ENCODE measurements at regions not wholly inside any gene's neighbourhood (a gene's known extent, or its start where the extent isn't known, plus 50 kb on each side); places are given as distances from the start of the nearest gene placed in this dataset.
"Not testable (repeated sequence)": the region's sequence is repeated elsewhere in the genome, so short reads cannot be mapped to it uniquely, and the experiment has no call there.

DNA sequence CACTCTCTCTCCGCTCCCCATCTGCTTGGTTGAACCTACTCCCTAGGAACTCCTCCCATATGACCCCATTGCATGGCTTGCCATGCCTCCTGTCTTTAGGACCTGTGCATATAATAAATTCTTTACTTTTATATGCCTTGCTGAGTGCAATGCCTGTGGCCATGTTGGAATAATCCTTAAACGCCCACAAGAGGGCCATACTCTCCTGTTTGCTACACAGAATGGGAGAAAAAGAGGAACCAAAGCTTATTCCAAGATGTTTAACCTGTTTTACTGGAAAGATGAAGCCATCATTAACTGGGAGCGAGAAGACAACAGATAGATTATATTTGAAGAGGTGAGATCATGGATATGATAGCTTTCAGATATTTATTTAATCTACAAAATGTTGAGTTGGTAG lies 1097.8 kb downstream of the NAALADL2 start:
- Histone ChIP-seq H3K36me3 (ENCODE audit: control insufficient read depth, insufficient read depth, low read length) (no peaks in the 10 kb centered on the region), H3K27me3 (ENCODE audit: control insufficient read depth, insufficient read depth, low read length, poor library complexity, severe bottlenecking) (no peaks in the 10 kb centered on the region), H3K9me3 (ENCODE audit: control insufficient read depth, low read length) (no peaks in the 10 kb centered on the region), H3K4me1 (ENCODE audit: control insufficient read depth, insufficient read depth, low read length) (no peaks in the 10 kb centered on the region), H3K27ac (ENCODE audit: insufficient read depth, low read depth, low read length, poor library complexity, severe bottlenecking) (no peak overlapping the region), H3K4me3 (ENCODE audit: insufficient read depth, low read depth, low read length) (no peak overlapping the region)
- WGBS, 2 experiments = 66 to 73% methylated on average over 3 of the region's 3 CpGs

- 85 to 92% methylated on average over 3 to 4 of the region's 4 CpGs for WGBS, 2 experiments
- no peak overlapping the region for H3K27ac ChIP-seq (ENCODE audit: insufficient read depth, low read depth, low read length, poor library complexity, severe bottlenecking)
- H3K27me3 ChIP-seq (ENCODE audit: control insufficient read depth, insufficient read depth, low read length, poor library complexity, severe bottlenecking) = no peaks in the 10 kb centered on the region
- H3K9me3 ChIP-seq (ENCODE audit: control insufficient read depth, low read length) = no peaks in the 10 kb centered on the region
- no peak overlapping the region for H3K4me3 ChIP-seq (ENCODE audit: insufficient read depth, low read depth, low read length)
- no peaks in the 10 kb centered on the region for H3K4me1 ChIP-seq (ENCODE audit: control insufficient read depth, insufficient read depth, low read length)
- no peaks in the 10 kb centered on the region for H3K36me3 ChIP-seq (ENCODE audit: control insufficient read depth, insufficient read depth, low read length)
These were observed 1092.0 kb downstream of the NAALADL2 start for GRCh38 chr3:175951047-175951694.

- Histone ChIP-seq H3K9me3 (ENCODE audit: control insufficient read depth, low read length) (no peaks in the 10 kb centered on the region), H3K4me1 (ENCODE audit: control insufficient read depth, insufficient read depth, low read length) (no peaks in the 10 kb centered on the region), H3K27me3 (ENCODE audit: control insufficient read depth, insufficient read depth, low read length, poor library complexity, severe bottlenecking) (no peaks in the 10 kb centered on the region), H3K4me3 (ENCODE audit: insufficient read depth, low read depth, low read length) (no peak overlapping the region), H3K27ac (ENCODE audit: insufficient read depth, low read depth, low read length, poor library complexity, severe bottlenecking) (no peak overlapping the region), H3K36me3 (ENCODE audit: control insufficient read depth, insufficient read depth, low read length) (no peaks in the 10 kb centered on the region)
- WGBS, 2 experiments = 94% methylated on average over 3 of the region's 3 CpGs
These were observed 1088.9 kb downstream of the NAALADL2 start for GRCh38 chr3:175948041-175948440.

- no peaks in the 10 kb centered on the region for H3K4me1 ChIP-seq (ENCODE audit: control insufficient read depth, insufficient read depth, low read length)
- H3K27me3 ChIP-seq (ENCODE audit: control insufficient read depth, insufficient read depth, low read length, poor library complexity, severe bottlenecking) = no peaks in the 10 kb centered on the region
- H3K27ac ChIP-seq (ENCODE audit: insufficient read depth, low read depth, low read length, poor library complexity, severe bottlenecking) = no peak overlapping the region
- H3K36me3 ChIP-seq (ENCODE audit: control insufficient read depth, insufficient read depth, low read length) = no peaks in the 10 kb centered on the region
- no peak overlapping the region for H3K4me3 ChIP-seq (ENCODE audit: insufficient read depth, low read depth, low read length)
- no peaks in the 10 kb centered on the region for H3K9me3 ChIP-seq (ENCODE audit: control insufficient read depth, low read length)
These were observed 1082.2 kb downstream of the NAALADL2 start for GRCh38 chr3:175941352-175941751.

DNA sequence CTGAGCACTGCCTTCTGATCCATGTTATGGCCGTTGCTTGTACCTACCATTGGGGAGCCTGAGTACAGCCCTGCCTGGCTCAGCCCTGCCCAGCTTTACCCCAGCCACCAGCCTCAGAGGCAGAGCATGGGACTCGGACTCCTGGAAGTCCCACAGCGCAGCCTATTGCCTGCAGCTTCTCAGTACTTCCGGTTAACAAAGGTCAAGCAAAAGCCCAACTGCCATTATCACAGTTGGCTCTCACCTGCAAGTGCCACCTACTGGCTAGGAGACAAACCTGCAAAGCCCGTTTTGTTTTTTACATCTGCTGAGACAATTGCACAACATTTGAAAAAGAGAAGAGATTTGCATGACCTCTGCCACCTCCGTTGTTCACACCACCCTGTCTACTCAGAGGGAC lies 1081.7 kb downstream of the NAALADL2 start:
- no peak overlapping the region for H3K27ac ChIP-seq (ENCODE audit: insufficient read depth, low read depth, low read length, poor library complexity, severe bottlenecking)
- H3K4me1 ChIP-seq (ENCODE audit: control insufficient read depth, insufficient read depth, low read length) = no peaks in the 10 kb centered on the region
- WGBS, 2 experiments = 77 to 78% methylated on average over 6 of the region's 6 CpGs
- no peak overlapping the region for H3K4me3 ChIP-seq (ENCODE audit: insufficient read depth, low read depth, low read length)
- no peaks in the 10 kb centered on the region for H3K27me3 ChIP-seq (ENCODE audit: control insufficient read depth, insufficient read depth, low read length, poor library complexity, severe bottlenecking)
- no peaks in the 10 kb centered on the region for H3K9me3 ChIP-seq (ENCODE audit: control insufficient read depth, low read length)
- no peaks in the 10 kb centered on the region for H3K36me3 ChIP-seq (ENCODE audit: control insufficient read depth, insufficient read depth, low read length)

- Histone ChIP-seq H3K27me3 (ENCODE audit: control insufficient read depth, insufficient read depth, low read length, poor library complexity, severe bottlenecking) (no peaks in the 10 kb centered on the region), H3K27ac (ENCODE audit: insufficient read depth, low read depth, low read length, poor library complexity, severe bottlenecking) (no peak overlapping the region)
- WGBS, 2 experiments = 96% methylated on average over 5 of the region's 5 CpGs
These were observed 1081.1 kb downstream of the NAALADL2 start for GRCh38 chr3:175940243-175940642.

DNA sequence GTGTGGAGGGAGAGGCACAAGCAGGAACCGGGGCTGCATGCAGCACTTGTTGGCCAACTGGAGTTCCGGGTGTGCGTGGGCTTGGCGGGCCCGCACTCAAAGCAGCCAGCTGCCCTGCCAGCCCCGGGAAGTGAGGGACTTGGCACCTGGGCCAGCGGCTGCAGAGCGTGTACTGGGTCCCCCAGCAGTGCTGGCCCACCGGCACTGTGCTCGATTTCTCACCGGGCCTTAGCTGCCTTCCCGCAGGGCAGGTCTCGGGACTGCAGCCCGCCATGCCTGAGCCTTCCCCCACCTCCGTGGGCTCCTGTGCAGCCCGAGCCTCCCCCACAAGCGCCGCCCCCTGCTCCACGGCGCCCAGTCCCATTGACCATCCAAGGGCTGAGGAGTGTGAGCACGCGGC lies 1078.2 kb downstream of the NAALADL2 start:
- H3K27me3 ChIP-seq (ENCODE audit: control insufficient read depth, insufficient read depth, low read length, poor library complexity, severe bottlenecking); H3K4me1 ChIP-seq (ENCODE audit: control insufficient read depth, insufficient read depth, low read length); H3K4me3 ChIP-seq (ENCODE audit: insufficient read depth, low read depth, low read length); H3K36me3 ChIP-seq (ENCODE audit: control insufficient read depth, insufficient read depth, low read length); H3K9me3 ChIP-seq (ENCODE audit: control insufficient read depth, low read length); H3K27ac ChIP-seq (ENCODE audit: insufficient read depth, low read depth, low read length, poor library complexity, severe bottlenecking): not testable (repeated sequence)
- 96 to 97% methylated on average over 22 of the region's 22 CpGs for WGBS, 2 experiments

More at GRCh38 chr3:175940243-175940642, 1081.1 kb downstream of the NAALADL2 start:
- H3K36me3 ChIP-seq (ENCODE audit: control insufficient read depth, insufficient read depth, low read length) = no peaks in the 10 kb centered on the region
- no peaks in the 10 kb centered on the region for H3K4me1 ChIP-seq (ENCODE audit: control insufficient read depth, insufficient read depth, low read length)
- H3K9me3 ChIP-seq (ENCODE audit: control insufficient read depth, low read length) = no peaks in the 10 kb centered on the region
- no peak overlapping the region for H3K4me3 ChIP-seq (ENCODE audit: insufficient read depth, low read depth, low read length)

DNA sequence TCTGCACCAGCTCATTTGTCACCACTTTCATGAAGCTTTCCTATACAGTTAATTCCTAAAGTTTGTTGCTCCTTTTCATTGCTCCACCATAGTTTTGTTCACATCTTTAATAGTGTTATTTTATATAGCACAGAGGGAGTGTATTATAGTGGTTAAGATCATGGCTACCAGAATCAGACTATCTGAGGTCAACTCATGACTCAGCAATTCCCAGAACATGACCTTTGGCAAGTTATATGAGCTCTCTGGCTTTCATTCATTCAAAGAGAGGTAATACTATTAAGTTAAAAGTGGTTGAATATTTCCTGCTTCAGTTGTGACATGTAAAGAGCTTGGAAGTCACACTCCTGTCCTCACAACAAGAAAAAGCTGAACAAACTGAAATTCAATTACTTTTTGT lies 1073.5 kb downstream of the NAALADL2 start:
- Histone ChIP-seq H3K27ac (ENCODE audit: insufficient read depth, low read depth, low read length, poor library complexity, severe bottlenecking) (no peak overlapping the region), H3K4me3 (ENCODE audit: insufficient read depth, low read depth, low read length) (no peak overlapping the region), H3K27me3 (ENCODE audit: control insufficient read depth, insufficient read depth, low read length, poor library complexity, severe bottlenecking) (no peaks in the 10 kb centered on the region), H3K4me1 (ENCODE audit: control insufficient read depth, insufficient read depth, low read length) (no peaks in the 10 kb centered on the region), H3K9me3 (ENCODE audit: control insufficient read depth, low read length) (no peaks in the 10 kb centered on the region), H3K36me3 (ENCODE audit: control insufficient read depth, insufficient read depth, low read length) (no peaks in the 10 kb centered on the region)

GRCh38 chr3:175919133-175919532 lies 1060.0 kb downstream of the NAALADL2 start:
- Histone ChIP-seq H3K4me3 (ENCODE audit: insufficient read depth, low read depth, low read length) (no peak overlapping the region), H3K27me3 (ENCODE audit: control insufficient read depth, insufficient read depth, low read length, poor library complexity, severe bottlenecking) (no peaks in the 10 kb centered on the region), H3K36me3 (ENCODE audit: control insufficient read depth, insufficient read depth, low read length) (no peaks in the 10 kb centered on the region), H3K9me3 (ENCODE audit: control insufficient read depth, low read length) (no peaks in the 10 kb centered on the region), H3K4me1 (ENCODE audit: control insufficient read depth, insufficient read depth, low read length) (no peaks in the 10 kb centered on the region), H3K27ac (ENCODE audit: insufficient read depth, low read depth, low read length, poor library complexity, severe bottlenecking) (no peak overlapping the region)

- H3K4me3 ChIP-seq (ENCODE audit: insufficient read depth, low read depth, low read length) = no peak overlapping the region
- no peaks in the 10 kb centered on the region for H3K36me3 ChIP-seq (ENCODE audit: control insufficient read depth, insufficient read depth, low read length)
- H3K27me3 ChIP-seq (ENCODE audit: control insufficient read depth, insufficient read depth, low read length, poor library complexity, severe bottlenecking) = no peaks in the 10 kb centered on the region
- WGBS, 2 experiments = 90 to 97% methylated on average over 3 to 4 of the region's 4 CpGs
- no peak overlapping the region for H3K27ac ChIP-seq (ENCODE audit: insufficient read depth, low read depth, low read length, poor library complexity, severe bottlenecking)
- H3K9me3 ChIP-seq (ENCODE audit: control insufficient read depth, low read length) = no peaks in the 10 kb centered on the region
- H3K4me1 ChIP-seq (ENCODE audit: control insufficient read depth, insufficient read depth, low read length) = no peaks in the 10 kb centered on the region
These were observed 1057.2 kb downstream of the NAALADL2 start for GRCh38 chr3:175916191-175916934.
